ENCODE measurements at regions not wholly inside any gene's neighbourhood (a gene's known extent, or its start where the extent isn't known, plus 50 kb on each side); places are given as distances from the start of the nearest gene placed in this dataset.

DNA sequence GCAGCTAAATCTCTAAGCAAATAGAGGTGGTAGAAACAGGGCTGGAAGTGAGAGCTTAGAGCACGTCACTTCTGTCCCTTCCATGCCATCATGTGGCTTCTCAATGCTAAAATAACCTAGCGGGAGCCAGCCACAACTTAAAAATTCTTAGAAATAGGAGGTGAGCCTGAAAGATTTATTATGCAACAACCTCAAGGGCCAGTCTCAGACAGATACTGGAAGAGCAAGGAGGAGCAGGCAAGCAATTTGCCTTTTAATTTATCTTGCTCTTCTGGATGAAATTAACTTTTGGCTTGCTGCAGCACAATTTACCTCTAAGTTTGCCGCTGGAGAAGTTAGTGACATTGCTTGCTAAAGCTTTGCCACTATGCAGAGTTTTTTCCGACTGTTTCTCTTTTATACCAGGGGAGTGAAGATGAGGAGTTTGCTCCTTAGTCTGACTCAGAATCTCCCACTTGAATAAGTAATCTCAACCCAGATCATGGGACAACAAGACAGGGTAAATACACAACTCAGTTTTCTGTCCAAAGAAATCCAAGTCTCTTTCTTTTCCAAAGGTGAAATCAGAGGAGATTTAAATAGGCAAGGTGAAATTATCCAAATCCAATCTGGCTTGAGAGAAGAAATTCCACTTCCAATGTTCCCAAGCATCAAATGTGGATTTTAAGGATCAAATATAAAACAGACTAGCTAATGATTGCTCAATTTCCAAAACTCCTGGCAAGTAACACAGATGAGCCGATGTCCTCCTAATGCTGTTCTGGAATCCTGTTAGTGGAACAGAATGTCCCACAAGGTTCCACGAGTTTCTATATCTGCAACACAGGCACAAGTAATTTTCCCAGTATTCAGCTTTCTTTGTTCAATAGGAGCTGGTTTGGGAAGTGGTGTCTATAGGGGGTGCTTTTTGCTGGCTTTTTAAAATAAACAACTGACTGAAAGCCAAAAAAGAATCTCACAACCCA lies 329.4 kb upstream of the RORA start:
- H3K4me3 ChIP-seq (ENCODE audit: low read depth, low read length), result no peak overlapping the region
- no peak for TF ChIP-seq CTCF (IDR thresholded peaks at IDR 0.05; ENCODE audit: low read depth, low read length)
- no peaks in the 10 kb centered on the region for H3K27me3 ChIP-seq
- no peaks in the 10 kb centered on the region for H3K4me1 ChIP-seq
- H3K9me3 ChIP-seq, result no peaks in the 10 kb centered on the region
- no peaks in the 10 kb centered on the region for H3K36me3 ChIP-seq
- no peak for DNase-seq

DNA sequence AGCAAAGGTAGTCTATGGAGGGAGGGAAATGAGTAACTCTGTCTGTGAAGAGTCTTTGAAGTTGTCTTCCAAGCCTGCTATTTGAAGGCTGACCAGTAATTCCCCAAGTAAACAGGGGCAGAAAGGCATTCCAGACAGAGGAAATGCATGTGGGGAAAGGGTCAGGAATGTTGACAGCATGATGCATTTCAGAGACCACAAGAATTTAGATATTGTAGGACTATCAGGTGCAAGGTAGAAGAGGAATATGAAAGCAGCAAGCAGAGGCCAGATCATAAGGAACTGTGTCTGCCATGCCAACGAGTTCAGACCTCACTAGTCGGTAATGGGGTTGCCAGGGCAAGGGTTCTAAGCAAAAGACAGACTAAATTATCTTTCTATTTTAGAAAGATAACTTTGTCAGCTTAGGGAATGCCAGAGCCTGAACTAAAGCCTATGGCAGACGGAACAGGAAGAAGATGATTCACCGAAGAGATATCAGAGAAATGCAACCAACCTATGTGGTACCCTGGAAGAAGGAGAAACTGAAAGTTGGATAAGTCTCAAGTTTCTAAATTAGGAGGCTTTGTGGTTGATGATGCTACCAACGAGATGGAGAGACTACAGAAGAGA lies 327.0 kb upstream of the RORA start:
- no peak for TF ChIP-seq CTCF (IDR thresholded peaks at IDR 0.05; ENCODE audit: low read depth, low read length)
- Histone ChIP-seq H3K4me3 (ENCODE audit: low read depth, low read length) (no peak overlapping the region), H3K4me1 (no peaks in the 10 kb centered on the region), H3K27me3 (no peaks in the 10 kb centered on the region), H3K36me3 (no peaks in the 10 kb centered on the region), H3K9me3 (no peaks in the 10 kb centered on the region)
- no peak for DNase-seq

DNA sequence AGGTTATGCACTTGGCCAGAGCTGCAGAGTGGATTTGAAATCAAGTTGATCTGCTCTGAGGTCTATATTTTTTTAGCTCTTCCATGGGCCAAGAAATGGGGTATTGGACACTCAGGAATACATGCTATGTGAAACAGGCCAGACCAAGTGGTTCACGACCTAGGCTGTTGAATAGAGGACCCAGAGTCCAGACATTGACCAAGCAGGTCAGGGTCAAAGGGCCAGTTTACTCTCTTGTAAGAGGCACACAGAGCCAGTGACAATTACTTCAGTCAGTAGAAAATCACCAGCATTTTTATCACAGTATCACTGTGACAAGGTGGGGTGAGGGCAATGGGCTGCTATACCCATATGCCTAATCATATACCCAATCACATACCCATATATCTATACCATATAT lies 320.6 kb upstream of the RORA start:
- Histone ChIP-seq H3K4me1 (no peaks in the 10 kb centered on the region), H3K9me3 (no peaks in the 10 kb centered on the region), H3K27me3 (no peaks in the 10 kb centered on the region), H3K36me3 (no peaks in the 10 kb centered on the region), H3K4me3 (ENCODE audit: low read depth, low read length) (no peak overlapping the region)
- DNase-seq, result no peak
- no peak for TF ChIP-seq CTCF (IDR thresholded peaks at IDR 0.05; ENCODE audit: low read depth, low read length)

DNA sequence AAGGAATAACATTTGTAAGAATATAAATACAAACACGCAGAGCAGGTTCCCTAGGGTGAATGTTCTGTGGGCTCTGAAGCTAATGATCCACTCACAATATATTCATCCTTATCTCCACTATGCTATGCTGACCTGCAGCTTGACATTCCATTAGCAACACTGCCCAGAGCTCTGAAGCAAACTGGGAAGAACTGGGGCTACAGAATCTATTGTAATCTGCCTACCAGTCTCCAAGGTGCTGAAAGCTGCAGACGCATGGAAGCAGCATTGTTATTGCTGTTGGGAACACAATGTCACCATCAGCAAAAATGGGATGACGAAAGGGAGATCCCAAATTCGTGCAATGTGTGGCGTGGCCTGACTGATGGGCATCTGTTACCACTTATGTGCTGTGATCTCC lies 316.7 kb upstream of the RORA start:
- H3K9me3 ChIP-seq, result no peaks in the 10 kb centered on the region
- no peaks in the 10 kb centered on the region for H3K27me3 ChIP-seq
- no peaks in the 10 kb centered on the region for H3K36me3 ChIP-seq
- DNase-seq, result no peak
- no peak overlapping the region for H3K4me3 ChIP-seq (ENCODE audit: low read depth, low read length)
- TF ChIP-seq CTCF (IDR thresholded peaks at IDR 0.05; ENCODE audit: low read depth, low read length), result no peak
- H3K4me1 ChIP-seq, result no peaks in the 10 kb centered on the region

- Histone ChIP-seq H3K4me3 (ENCODE audit: low read depth, low read length) (no peak overlapping the region), H3K36me3 (no peaks in the 10 kb centered on the region), H3K4me1 (no peaks in the 10 kb centered on the region), H3K9me3 (no peaks in the 10 kb centered on the region), H3K27me3 (no peaks in the 10 kb centered on the region)
- DNase-seq, result no peak
- no peak for TF ChIP-seq CTCF (IDR thresholded peaks at IDR 0.05; ENCODE audit: low read depth, low read length)
These were observed 312.4 kb upstream of the RORA start for GRCh38 chr15:61541516-61541915.

DNA sequence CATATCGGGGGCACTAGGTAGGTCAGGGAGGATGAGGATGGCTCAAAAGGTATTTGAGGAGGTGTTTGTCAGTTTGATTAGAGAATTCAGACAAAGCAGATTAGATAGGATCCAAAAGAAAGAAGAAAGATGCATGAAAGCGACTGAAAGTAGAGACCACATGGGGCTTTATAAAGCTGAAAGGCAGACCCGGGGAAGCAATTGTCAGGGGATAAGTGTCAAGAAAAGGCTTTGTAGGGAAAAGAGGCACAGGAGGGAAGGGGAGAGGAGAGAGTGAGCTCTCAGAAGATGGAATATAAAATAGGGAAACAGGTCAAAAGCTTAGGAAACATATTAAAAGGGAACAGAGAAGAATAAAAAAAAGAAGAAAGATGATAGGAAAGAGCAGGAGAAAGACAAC lies 308.2 kb upstream of the RORA start:
- Histone ChIP-seq H3K4me3 (ENCODE audit: low read depth, low read length) (no peak overlapping the region), H3K4me1 (no peaks in the 10 kb centered on the region), H3K36me3 (no peaks in the 10 kb centered on the region), H3K27me3 (no peaks in the 10 kb centered on the region), H3K9me3 (no peaks in the 10 kb centered on the region)
- TF ChIP-seq CTCF (IDR thresholded peaks at IDR 0.05; ENCODE audit: low read depth, low read length), result no peak
- no peak for DNase-seq

Measured in BE2C (cell line).